ENCODE measurements at regions not wholly inside any gene's neighbourhood (a gene's known extent, or its start where the extent isn't known, plus 50 kb on each side); places are given as distances from the start of the nearest gene placed in this dataset.
A peak's percentile ranks its signal among the peaks of the same experiment; 100 is the strongest.

DNA sequence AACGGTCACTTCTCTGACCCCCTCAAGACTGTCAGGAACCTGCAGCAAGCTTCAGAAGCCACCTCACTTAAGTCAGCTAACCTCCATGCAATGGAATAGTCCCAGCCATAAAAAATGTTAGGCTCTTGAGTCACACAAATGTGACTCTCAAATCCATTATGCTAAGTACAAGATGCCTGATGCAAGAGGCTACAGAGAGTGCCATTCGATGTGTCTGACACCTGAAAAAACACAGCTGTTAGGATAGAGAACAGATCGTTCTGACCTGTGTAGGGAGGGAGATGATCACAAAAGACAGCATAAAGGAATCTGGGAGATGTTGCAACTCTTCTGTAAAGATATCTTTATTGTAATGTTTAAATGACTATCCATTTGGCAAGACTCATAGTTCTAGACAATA lies 712.4 kb downstream of the TBC1D22A start:
- no peak for DNase-seq

DNA sequence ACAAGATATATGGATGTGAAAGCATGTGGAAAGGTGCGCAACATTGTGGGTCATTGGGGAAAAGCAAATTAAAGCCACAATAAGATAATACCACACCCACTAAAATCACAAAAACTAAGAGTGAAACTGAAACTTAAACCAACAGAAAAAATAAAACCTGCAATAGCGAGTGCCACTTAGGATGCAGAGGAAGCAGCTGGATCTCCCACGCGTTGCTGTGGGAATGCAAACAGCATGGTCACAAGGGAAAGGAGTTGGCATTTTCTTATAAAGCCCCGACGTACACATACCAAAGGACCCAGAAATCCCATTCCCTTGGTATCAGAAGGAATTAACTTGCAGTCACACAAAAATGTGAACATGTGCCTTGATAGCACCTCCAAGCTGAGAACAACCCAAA lies 712.0 kb downstream of the TBC1D22A start:
- DNase-seq: no peak

DNA sequence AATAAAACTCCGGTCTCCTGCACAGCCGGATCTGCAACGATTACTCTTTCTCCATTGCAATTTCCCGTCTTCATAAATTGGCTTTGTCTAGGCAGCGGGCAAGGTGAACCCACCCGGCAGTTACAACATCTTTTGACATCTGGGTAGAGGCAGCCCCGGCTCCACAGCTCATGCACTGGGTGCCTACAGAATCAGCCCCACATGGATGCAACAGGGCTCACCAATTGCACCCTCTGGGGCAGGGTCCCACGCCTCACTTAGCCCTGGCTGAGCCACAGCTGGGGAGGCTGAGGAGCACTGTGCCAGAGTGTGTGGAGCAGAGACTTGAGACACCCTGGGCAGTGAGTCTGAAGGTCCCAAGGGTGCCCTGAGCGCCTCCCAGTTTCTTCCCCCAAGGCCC lies 710.2 kb downstream of the TBC1D22A start:
- no peak for DNase-seq

DNA sequence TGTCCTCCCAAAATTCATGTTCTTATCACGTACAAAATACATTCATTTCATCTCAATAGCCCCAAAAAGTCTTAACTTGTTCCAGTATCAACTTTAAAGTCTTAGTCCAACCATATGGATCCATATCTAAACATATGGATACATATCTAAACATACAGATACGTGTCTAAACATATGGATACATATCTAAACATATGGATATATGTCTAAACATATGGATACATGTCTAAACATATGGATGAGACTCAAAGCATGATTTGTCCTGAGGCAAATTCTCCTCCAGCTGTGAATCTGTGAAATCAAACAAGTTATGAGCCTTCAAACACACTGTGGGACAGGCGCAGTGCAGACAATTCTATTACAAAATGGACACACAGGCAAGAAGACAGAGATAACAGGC lies 709.0 kb downstream of the TBC1D22A start:
- no peak for DNase-seq

DNA sequence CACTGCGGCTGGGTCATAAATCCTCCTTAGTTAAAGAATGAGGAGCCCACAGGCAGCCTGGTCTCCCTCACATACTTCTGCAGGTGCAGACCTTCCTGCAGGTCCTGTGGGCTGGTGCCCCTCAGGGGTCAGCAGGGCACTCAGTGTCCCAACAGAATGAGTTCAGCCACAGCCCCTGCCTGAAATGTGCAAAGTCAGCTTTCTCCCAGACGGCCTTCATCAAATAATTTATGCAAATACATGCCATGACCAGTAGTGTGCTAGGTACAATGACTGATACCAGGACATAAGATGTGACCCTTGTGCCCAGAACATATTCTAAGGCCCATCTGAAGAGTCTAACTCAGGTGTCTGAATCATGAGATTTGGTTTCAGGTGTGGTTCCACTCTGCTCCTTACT lies 703.4 kb downstream of the TBC1D22A start:
- no peak for DNase-seq

DNA sequence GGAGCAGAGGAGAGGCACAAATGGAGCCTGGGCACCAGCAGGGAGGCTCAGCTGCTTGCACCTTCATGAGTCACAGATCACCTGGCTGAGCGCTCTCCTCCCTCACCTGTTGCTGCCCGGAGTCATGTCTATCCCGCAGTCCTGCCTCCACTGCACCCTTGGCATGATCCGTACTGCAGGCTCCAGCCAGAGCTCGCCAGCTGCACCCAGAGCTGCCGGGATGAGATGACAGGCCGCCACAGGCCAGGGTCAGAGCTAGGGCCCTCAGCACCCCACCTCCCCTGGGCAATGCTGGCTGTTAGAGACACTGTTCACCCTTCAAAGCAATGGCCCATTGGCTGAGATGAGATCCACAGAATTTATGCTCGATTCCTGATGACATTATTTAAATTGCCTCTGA lies 702.8 kb downstream of the TBC1D22A start:
- DNase-seq: no peak

DNA sequence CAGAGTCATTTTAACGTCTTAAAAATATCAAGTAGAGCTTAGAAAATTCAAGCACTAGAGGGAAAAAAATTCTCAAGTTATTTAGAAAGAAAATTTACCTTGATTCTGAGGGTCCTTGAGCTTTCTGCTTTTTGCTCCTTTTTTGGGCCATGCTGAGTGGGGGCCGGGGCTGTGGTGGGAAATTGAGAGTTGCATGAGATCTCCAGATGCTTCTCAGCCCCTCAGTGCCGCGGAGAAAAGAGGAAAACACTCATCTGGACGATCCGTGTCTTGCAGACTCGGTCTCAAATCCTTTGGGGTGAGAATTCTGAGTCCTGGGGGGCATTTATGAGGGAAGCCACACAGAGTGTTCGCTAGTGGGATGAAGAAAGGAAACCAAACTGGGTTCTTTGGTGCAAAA lies 700.8 kb downstream of the TBC1D22A start:
- no peak for DNase-seq

DNA sequence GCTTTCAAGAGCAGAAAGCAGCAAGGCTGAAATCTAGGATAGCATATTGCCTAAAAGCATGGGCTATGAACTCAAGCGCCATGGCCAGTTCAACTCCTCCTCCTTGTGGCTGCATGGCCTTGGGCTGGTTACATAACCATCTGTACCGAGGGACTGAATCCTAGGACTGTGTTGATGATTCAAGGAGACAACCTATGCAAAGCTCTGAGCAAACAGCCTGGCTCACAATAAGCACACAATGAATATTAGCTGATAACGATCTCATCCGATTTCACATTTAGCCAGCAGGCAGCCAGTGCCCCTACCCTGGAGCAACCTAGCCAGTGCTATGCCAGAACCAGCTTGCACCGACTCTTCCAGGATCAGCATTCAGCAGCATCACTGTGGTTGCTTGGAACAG lies 698.4 kb downstream of the TBC1D22A start:
- no peak for DNase-seq

DNA sequence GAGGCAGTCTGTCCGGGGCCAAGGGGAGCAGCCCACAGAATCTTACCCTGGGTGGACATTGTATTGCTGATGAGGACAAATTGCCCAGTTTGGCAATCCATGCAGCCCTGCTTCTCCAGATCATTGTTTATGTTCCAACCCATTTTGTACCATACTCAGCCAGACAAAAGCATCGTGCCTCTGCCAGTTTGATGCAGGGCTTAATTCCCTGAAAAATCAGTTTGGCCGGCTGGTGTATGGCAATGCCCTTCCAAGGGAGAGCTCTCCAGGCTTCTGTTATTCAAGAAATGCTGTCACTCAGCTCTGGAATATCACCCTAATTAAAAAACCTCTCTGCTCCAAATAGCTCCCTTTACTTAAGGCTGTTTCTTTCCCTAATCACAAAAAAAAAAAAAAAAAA lies 697.7 kb downstream of the TBC1D22A start:
- DNase-seq: no peak

DNA sequence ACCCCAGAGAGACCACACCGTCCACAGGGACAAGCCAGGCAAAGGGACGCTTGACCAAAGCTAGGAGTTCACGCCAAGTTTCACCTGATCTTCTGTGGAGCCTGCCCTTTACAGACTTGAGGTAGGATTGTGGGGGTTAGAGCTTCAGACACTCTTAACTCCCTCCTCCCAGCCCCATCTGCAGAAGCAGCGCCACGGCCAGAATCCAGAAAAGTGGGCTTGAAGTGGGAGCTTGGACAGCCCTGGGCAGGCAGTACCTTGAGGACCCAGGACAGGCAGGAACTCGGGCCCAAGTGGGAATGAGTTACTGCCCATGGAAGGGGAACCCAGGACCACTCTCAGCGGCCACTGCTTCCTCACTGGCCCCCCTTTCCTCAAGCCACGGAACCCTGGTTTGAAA lies 695.9 kb downstream of the TBC1D22A start:
- DNase-seq: no peak

DNA sequence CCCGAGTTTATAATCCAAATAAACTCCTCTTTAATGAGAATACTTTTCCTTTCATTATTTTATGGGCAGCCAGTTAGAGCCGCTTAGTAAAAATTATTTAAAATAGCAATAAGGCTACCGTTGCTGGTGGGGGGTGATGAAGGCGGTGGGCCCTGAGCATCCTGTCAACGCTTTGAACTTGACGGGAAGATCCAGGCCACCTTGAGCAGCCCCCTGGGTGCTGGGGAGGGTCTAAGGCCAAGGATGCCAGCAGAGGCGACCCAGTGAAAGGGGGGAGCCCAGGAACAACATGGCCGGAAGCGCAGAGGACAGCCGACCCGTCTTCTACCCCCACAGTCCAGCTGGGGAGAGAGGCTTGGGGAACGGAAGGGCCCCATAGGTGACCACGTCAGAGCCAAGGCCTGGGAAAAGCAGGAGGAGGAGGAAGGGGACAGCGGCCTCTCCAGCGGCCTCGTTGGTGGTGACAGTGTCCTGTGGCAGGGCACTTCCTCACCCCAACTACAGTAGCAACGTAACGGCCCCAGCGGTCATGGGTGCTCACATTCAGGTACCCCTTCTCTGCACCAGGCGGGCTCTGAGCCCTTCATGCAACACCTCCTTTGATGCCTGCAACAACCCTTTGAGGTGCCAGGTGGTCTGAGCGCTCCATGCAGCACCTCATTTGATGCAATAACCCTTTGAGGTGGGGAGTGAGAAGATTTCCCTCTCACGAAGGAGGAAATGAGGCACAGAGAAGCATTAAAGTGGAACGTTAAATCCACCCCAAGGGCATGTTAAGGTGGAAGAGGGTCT lies 695.3 kb downstream of the TBC1D22A start:
- no peak for DNase-seq

DNA sequence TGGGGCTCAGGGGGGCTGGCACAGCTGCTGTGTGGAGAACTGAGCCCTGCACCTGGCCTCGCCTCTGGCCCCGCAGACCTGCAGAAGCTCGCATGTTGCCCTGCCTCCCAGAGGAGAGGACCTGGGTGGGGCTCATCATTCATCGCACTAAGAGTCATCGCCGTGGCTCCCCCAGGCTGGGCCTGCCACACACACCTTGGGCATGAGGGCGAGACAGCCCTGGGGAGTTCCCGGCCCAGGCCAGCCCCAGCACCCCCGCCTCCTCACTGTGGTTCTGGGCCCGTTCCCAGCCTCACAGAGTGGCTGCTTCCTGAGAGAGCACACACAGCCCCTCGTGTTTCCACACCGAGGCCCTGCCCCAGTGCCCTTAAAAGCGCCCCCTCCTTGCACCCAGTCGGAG lies 694.6 kb downstream of the TBC1D22A start:
- DNase-seq: no peak

DNA sequence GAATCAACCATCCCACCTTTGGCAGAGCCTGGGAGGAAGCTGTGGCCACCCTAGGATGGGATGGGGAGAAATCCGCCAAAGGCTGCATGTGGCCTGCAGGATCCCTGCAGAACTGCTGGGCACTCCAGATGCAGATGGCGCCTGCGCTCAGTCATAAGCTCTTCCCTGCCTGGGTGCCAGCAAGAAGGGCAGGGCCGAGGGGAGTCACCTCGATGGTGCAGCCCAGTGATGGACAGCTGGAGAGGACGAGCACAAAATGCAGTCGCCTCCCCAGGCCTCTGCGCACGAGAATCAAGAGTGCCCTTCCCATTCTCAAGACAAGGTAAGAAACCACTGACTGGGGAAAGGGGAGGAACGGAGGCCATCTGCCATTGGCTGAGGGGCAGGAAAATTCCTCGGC lies 693.6 kb downstream of the TBC1D22A start:
- DNase-seq: no peak

DNA sequence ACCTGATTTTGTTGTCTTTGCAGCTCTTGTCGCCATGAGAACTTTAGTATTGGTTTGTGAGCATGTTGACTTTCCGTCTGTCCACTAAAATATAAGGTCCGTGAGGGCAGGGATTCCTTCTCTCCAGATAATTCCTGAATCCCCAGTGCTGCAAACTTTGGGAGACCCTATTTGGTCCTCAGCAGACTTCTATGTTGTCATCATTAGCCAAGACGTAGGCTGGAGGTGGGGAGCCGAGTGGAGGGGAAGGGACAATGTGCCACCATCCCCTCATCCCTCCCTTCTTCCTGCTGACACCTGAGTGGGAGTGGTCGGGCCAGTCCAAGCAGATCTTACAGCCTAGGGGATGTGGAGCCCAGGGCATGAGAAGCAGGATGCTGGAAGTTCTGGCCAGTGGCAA lies 690.6 kb downstream of the TBC1D22A start:
- DNase-seq: no peak

DNA sequence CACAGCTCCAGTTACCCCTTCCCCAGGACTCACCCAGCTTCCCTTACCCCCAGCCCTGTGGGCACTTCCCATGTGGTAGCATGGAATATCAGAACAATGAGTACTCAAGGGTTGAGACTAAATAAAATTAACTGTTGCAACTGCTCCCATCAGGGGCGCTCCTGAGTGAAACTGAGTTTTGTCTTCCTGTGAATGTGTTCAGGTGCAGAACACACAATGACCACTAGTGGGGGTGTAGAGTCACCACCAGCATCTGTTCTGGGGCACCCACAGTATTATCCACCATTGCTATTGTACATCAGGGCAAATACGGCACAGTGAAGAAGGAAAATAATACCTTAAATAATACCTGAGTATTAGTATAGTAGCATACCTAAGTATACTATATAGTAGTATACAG lies 689.7 kb downstream of the TBC1D22A start:
- DNase-seq: no peak

DNA sequence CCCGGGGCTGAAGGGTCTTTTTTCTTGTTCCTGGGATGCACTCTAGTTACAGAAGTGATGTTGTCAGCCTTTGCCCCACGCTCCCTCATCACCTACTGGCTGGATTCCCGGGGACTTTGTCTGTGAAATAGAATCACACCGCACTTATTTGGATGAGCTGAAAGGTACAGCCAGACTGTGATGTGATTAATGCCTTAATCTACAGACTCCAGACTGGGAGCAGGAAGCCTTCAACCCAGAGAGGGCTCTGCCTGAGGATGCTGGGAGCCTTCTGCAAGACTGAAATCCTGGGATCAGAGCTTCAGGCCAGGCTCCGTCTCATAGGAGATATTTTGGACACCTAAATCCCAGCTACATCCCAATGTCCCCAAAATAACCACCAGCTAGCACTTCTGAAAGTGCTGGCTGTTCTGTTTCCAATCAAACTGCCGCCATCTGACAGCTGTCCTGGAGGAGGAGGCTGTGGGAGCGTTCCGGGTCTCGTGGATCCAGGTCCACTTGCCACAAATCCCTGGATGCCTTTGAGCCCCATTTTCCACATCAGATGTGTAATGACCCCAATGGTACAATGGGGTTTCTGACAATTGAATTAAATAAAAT lies 688.5 kb downstream of the TBC1D22A start:
- no peak for DNase-seq

DNA sequence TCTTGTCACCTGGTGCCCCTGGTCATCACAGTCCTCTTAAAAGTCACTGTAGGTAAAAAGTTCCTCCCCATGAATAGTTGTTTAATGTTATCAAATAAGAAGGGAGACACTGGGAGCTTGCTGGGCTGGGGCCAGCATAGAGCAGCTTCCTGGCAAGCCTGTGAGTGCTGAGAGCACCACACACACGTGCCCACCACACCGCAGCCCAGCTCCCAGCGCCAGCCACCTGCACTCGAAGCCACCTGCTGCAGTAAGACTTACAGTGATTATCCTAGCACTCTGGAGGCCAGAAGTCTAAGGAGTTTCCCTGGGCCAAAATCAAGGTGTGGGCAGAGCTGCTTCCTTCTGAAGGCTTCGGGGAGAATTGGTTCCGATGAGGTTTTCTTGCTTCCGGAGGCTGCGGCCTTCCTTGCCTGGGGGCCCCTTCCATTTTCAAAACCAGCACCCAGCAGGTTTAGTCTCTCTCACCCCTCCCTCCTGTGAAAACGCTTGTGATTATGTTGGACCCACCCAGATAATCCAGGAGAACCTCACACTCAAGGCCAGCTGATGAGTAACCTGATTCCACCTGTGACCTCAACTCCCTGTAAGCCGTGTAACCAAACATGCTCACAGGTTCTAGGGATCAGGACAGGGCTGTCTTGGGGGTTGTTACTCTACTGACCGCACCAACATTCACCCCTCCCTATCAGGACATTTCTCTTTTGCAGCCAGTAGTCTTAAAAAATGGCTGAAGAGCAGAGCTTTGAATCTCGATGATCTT lies 687.2 kb downstream of the TBC1D22A start:
- DNase-seq: peak; percentile 12

DNA sequence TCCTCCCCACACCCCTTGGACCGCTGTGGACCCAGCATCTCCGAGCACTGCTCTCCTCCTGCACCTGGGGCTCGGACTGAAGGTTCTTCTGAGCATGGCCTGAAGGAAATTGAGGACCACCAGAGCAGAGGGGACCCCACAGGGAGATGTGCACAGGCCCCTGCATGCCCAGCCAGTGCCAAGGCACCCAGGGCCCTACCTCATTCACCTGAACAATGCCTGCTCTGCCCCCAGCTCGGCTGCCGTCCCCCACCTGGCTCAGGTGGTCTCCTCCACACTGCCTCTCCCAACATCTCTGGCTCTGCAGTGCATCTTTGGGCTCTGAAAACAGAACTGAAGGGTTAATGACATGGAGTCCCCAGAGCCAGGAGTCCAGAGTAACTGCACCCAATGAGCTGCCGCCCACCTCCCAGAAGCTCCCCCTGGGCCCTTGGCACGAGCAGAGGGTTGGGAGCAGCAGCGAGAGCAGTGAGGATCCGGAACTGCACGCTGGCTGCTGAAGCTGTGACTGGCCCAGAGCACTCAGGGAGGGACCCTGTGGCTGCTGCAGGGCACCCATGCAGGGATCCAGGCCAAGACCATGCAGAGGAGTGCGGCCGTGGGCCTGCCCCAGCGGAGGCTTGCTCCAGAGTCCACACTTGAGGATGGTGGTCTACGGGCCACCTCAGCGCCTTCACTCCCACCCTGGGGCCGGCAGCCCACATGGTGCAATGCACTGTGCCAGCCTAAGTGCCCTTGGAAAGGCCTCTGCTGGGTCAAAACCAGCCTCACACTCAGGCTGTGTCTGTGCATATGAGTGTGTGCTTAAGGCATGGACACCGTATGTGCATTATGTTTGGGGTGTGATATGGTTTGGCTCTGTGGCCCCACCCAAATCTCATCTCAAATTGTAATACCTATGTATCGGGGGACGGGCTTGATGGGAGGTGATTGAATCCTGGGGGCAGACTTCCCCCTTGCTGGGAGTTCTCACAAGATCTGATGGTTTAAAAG lies 686.1 kb downstream of the TBC1D22A start:
- DNase-seq: no peak

DNA sequence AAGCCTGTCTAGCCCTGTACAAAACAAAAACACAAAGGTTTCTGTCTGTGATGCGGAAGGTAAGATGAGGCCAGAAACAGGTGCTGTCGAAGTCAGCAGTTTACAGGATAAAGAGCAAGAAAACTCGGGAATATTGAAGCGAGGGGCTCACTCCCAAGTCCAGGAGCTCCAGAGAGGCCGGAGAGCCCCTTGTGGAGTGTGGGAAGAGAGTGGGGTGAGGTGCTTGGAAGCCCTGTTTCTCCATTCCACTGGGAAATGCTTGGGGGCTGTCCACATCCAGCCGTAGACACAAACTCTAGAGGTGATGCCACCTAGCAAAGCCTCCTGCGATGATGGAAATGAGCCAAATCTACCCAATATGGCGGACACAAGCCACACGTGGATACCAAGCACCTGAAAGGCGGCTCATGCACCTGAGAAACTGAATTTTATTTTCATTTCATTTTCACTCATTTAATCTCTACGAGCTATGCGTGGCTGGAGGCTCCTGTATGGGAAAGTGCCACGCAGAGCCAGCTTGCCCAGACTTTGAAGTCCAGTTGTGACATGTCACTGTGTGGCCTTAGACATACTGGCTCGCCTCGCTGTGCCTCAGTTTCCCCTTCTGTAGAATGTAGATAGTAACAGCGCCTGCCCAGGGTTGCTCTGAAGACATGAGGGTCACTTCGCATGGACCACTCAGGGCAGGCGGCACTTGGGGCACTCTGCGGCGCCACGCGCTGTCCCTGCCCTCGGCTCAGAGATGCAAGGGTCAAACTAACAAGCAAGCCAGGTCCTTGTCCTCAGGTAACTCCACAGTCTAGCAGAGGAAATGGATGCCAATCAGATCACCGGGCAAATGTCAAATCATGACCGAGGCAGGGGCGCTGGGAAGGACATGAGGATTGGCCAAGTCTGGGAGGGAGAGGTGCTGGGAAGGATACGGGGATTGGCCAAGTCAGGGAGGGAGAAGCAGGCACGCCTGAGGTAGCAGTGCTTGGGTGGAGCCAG lies 684.7 kb downstream of the TBC1D22A start:
- DNase-seq: no peak

DNA sequence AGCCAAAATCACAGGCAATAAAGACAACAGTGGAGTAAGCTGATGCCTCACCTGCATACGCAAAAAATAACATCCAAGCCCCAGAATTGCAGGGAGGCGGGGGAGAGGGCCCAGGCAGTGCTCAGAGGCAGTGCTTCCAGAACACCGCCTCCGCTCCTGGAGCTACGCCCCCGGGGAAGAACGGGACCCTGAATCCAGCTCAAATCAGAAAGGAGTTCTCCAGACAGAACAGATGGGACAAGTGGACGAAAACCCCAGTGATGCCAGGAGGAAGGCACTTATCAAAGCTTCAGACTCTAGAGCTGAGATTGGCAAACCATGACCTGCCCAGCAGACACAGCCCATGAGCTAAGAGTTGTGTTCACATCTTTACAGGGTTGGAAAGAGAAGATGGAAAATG lies 683.9 kb downstream of the TBC1D22A start:
- no peak for DNase-seq

DNA sequence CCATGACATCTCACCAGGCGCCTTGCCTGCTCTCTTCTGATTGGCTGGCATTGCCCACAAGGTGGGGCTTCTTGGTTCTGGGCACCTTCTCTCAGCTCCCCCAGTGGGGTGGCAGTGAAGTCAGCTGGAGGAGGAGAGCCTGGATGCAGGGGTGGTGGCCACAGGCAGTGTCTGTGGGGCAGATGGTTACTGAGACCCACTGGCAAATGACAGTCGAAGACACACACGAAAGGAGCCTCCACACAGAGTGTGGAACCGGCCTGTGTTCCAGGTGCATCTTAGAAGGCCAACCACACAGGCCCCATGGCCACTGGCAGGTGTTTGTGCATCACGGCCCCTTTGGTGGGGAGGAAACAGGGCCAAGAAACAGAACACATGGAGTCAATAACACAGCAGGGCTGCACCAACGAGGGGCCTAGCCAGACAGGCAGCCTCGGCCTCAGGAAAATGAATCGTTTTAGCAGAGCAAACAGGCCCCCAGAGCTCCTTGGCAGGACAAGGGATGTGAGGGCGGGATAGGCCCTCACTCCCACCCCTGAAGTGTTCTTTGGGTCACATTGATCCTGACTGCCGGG lies 683.4 kb downstream of the TBC1D22A start:
- no peak for DNase-seq

Measured in NCI-H1105 (cell line).